Ectodermal cell (in vitro differentiated cells): ENCODE measurements at regions not wholly inside any gene's neighbourhood (a gene's known extent, or its start where the extent isn't known, plus 50 kb on each side); places are given as distances from the start of the nearest gene placed in this dataset.

Experiments used
- H3K27ac ChIP-seq: 2 replicates; pipeline ENCODE4 v1.7.0; 2013; ENCODE audit warnings: mild to moderate bottlenecking, low read depth, low read length; ENCODE audit not compliant: insufficient read depth, poor library complexity, severe bottlenecking
- H3K27me3 ChIP-seq: 2 replicates; pipeline ENCODE4 v1.7.0; 2013; ENCODE audit warnings: mild to moderate bottlenecking, low read length; ENCODE audit not compliant: insufficient read depth, control insufficient read depth, poor library complexity, severe bottlenecking
- H3K36me3 ChIP-seq: one replicate; pipeline ENCODE4 v1.7.0; 2013; ENCODE audit warnings: low read length; ENCODE audit not compliant: control insufficient read depth, insufficient read depth
- H3K4me1 ChIP-seq: one replicate; pipeline ENCODE4 v1.7.0; 2013; ENCODE audit warnings: low read length; ENCODE audit not compliant: control insufficient read depth, insufficient read depth
- H3K4me3 ChIP-seq: 2 replicates; pipeline ENCODE4 v1.7.0; 2013; ENCODE audit warnings: low read depth, low read length, control low read depth; ENCODE audit not compliant: insufficient read depth
- H3K9me3 ChIP-seq: 2 replicates; pipeline ENCODE4 v1.7.0; 2013; ENCODE audit warnings: mild to moderate bottlenecking, low read length, moderate library complexity; ENCODE audit not compliant: control insufficient read depth
- WGBS, 2 experiments: methylation state at CpG; one replicate each; pipeline ENCODE4 v1.1.7; 2013; ENCODE audit warnings: missing lambda C conversion rate in 2 of 2; 5-methylcytosine and 5-hydroxymethylcytosine counted together

DNA sequence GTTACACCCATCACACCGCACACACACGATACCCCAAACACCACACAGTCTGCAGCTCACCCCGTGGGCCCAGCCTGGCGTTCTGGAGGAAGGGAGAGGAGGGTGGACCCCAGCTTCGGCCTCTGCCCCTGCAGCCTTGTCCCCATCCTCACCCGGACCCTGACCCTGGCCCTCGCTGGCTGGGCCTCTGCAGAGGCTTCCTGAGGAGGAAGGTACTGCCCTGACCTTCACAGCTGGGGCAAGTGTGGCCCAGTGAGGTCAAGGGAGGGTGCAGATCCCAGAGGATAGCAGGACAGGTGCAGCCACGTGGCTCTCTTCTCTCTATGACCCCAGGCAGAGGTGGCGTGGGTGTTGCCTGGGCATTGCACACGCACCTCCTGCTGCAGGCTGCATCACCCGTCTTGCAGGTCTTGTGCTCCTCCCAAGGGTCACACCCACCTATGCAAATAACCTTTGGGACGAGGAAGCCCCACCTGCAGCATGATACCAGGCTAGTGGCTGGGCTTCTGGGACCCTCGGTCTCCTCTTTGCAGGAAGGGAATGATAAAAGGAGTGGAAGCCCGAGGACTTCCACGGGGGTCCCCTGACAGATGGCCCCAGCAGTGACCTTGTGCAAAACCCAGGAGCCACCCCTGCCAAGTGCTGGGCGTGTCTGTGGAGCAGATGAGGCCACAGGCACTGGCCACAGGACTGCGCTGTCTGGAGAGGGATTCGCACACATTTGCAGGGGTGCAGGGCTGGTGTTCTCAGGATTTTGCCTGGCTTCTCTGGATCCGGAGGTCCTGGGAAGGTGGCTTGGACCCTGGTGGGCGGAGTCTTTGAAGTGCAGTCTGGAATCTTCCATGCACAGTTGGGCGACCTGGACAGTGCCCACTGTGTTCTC lies 1241.5 kb downstream of the BRD1 start:
- WGBS, 2 experiments: 78 to 80% methylated on average over 21 of the region's 21 CpGs
- Histone ChIP-seq H3K9me3 (no peaks in the 10 kb centered on the region), H3K27me3 (no peaks in the 10 kb centered on the region)

DNA sequence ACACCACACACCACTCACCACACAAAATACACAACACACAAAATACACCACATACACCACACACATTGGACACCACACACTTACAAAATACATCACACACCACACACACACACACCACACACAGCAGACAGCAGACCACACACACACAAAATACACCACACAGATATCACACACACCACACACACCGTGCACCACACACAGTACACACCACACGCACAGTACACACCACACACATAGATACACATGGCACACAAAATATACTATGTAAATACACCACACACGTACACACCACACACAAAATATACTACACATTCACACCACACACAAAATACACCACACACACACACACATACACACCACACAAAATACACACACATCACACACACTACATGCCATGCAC lies 1243.5 kb downstream of the BRD1 start:
- H3K27me3 ChIP-seq: no peaks in the 10 kb centered on the region
- no peaks in the 10 kb centered on the region for H3K36me3 ChIP-seq
- peaks cover 4% of the 10 kb centered on the region for H3K4me1 ChIP-seq
- H3K27ac ChIP-seq: no peak overlapping the region
- no peaks in the 10 kb centered on the region for H3K9me3 ChIP-seq
- H3K4me3 ChIP-seq: no peak overlapping the region
- 88 to 95% methylated on average over 3 of the region's 3 CpGs for WGBS, 2 experiments

More for the DNA sequence above, 1241.5 kb downstream of the BRD1 start:
- Histone ChIP-seq H3K4me3 (no peak overlapping the region), H3K36me3 (no peaks in the 10 kb centered on the region), H3K27ac (no peak overlapping the region), H3K4me1 (no peaks in the 10 kb centered on the region)

DNA sequence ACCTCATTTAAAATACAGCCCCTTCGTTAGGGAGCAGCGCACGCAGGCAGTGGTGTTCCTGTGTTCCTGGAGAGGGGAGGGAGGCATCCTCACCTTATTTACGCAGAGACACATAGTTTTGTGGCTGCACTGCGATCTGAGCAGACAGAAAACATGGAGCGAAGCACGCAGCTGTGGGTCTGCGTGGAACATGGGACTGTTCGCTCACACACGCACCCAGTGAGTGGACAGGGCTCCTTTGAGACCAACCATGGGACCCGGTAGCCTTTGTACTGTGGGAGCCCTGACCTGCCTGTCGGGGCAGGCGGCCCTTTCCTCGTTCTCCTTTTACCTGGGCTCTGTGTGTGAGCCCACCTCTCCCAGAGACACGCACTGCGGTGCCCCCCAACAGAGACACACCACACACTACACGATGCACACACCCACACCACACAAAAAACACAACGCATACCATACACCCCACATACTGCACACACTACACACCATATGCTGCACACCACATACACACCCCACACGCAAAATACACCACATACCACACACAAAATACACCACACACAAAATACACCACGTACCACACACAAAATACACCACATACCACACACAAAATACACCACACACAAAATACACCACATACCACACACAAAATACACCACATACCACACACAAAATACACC lies 1245.7 kb downstream of the BRD1 start:
- H3K27ac ChIP-seq: no peak overlapping the region
- H3K36me3 ChIP-seq: no peaks in the 10 kb centered on the region
- no peaks in the 10 kb centered on the region for H3K27me3 ChIP-seq
- no peak overlapping the region for H3K4me3 ChIP-seq
- H3K4me1 ChIP-seq: peaks cover 15% of the 10 kb centered on the region
- 90 to 91% methylated on average over 20 of the region's 20 CpGs for WGBS, 2 experiments
- H3K9me3 ChIP-seq: no peaks in the 10 kb centered on the region

GRCh38 chr22:48581205-48581766 lies 1246.4 kb downstream of the BRD1 start:
- peaks cover 15% of the 10 kb centered on the region for H3K4me1 ChIP-seq
- H3K27ac ChIP-seq: no peak overlapping the region
- no peaks in the 10 kb centered on the region for H3K27me3 ChIP-seq
- H3K9me3 ChIP-seq: no peaks in the 10 kb centered on the region
- no peaks in the 10 kb centered on the region for H3K36me3 ChIP-seq
- WGBS, 2 experiments: 87 to 88% methylated on average over 23 of the region's 23 CpGs
- H3K4me3 ChIP-seq: no peak overlapping the region

GRCh38 chr22:48580481-48580970 lies 1247.1 kb downstream of the BRD1 start:
- H3K9me3 ChIP-seq: no peaks in the 10 kb centered on the region
- WGBS, 2 experiments: 89 to 92% methylated on average over 13 of the region's 13 CpGs
- H3K27ac ChIP-seq: no peak overlapping the region
- H3K27me3 ChIP-seq: no peaks in the 10 kb centered on the region
- no peaks in the 10 kb centered on the region for H3K36me3 ChIP-seq
- no peak overlapping the region for H3K4me3 ChIP-seq
- peaks cover 15% of the 10 kb centered on the region for H3K4me1 ChIP-seq

GRCh38 chr22:48579928-48580309 lies 1247.8 kb downstream of the BRD1 start:
- Histone ChIP-seq H3K27ac (no peak overlapping the region), H3K27me3 (no peaks in the 10 kb centered on the region), H3K4me1 (peaks cover 15% of the 10 kb centered on the region), H3K36me3 (no peaks in the 10 kb centered on the region), H3K4me3 (no peak overlapping the region), H3K9me3 (no peaks in the 10 kb centered on the region)
- WGBS, 2 experiments: 93 to 95% methylated on average over 22 of the region's 22 CpGs

- Histone ChIP-seq H3K36me3 (no peaks in the 10 kb centered on the region), H3K4me3 (no peak overlapping the region), H3K4me1 (peaks cover 15% of the 10 kb centered on the region), H3K9me3 (no peaks in the 10 kb centered on the region), H3K27ac (no peak overlapping the region), H3K27me3 (no peaks in the 10 kb centered on the region)
- 70 to 72% methylated on average over 30 of the region's 30 CpGs for WGBS, 2 experiments
Measured at GRCh38 chr22:48579043-48579927, 1248.4 kb downstream of the BRD1 start.

GRCh38 chr22:48578138-48579042 lies 1249.3 kb downstream of the BRD1 start:
- Histone ChIP-seq H3K4me1 (peaks cover 15% of the 10 kb centered on the region), H3K27ac (no peak overlapping the region), H3K36me3 (no peaks in the 10 kb centered on the region), H3K9me3 (no peaks in the 10 kb centered on the region), H3K4me3 (no peak overlapping the region), H3K27me3 (no peaks in the 10 kb centered on the region)
- 85 to 87% methylated on average over 24 of the region's 24 CpGs for WGBS, 2 experiments

- H3K27me3 ChIP-seq: no peaks in the 10 kb centered on the region
- H3K4me1 ChIP-seq: peaks cover 15% of the 10 kb centered on the region
- H3K27ac ChIP-seq: no peak overlapping the region
- WGBS, 2 experiments: 90 to 91% methylated on average over 8 of the region's 8 CpGs
- H3K9me3 ChIP-seq: no peaks in the 10 kb centered on the region
- H3K4me3 ChIP-seq: no peak overlapping the region
- no peaks in the 10 kb centered on the region for H3K36me3 ChIP-seq
Measured at GRCh38 chr22:48577691-48578090, 1250.0 kb downstream of the BRD1 start.
